GM21737 (cell line): ENCODE measurements at regions not wholly inside any gene's neighbourhood (a gene's known extent, or its start where the extent isn't known, plus 50 kb on each side); places are given as distances from the start of the nearest gene placed in this dataset.

Experiments
- ATAC-seq: cut with Tn5 transposase; IDR thresholded peaks from one replicate; pipeline ENCODE4 v1.9.1; 2021; ENCODE audit warnings: mild to moderate bottlenecking, moderate library complexity; ENCODE audit not compliant: unreplicated experiment

GRCh38 chr20:48070991-48071652, 285.8 kb upstream of the SULF2 start:
- ATAC-seq: no peak

- no peak for ATAC-seq
Observed at GRCh38 chr20:48069596-48069995, 284.3 kb upstream of the SULF2 start.

DNA sequence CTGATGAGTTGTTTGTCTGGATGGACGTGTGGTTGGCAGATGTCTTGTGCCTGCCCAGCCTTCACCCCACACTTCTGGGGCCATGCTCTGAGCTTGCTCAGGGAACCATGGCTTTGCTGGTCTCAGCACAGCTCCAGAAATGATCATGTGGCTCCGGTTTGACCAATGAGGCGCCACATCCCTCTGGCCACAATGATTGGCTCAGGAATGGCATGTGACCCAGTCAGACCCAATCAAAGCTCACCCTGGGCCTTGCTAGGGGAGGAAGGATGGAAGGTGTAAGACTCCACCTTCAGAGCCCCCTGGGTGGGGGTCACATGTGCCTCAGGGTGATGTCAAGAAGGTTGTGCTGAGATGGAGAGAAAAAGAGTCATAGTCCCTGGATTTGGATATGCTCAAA, 281.6 kb upstream of the SULF2 start:
- ATAC-seq: no peak

- no peak for ATAC-seq
Observed at GRCh38 chr20:48066246-48066645, 281.0 kb upstream of the SULF2 start.

GRCh38 chr20:48065833-48066232, 280.6 kb upstream of the SULF2 start:
- ATAC-seq: no peak

GRCh38 chr20:48064929-48065328, 279.6 kb upstream of the SULF2 start:
- no peak for ATAC-seq

- no peak for ATAC-seq
Observed at GRCh38 chr20:48060841-48061720, 275.8 kb upstream of the SULF2 start.

GRCh38 chr20:48058611-48059559, 273.6 kb upstream of the SULF2 start:
- no peak for ATAC-seq

DNA sequence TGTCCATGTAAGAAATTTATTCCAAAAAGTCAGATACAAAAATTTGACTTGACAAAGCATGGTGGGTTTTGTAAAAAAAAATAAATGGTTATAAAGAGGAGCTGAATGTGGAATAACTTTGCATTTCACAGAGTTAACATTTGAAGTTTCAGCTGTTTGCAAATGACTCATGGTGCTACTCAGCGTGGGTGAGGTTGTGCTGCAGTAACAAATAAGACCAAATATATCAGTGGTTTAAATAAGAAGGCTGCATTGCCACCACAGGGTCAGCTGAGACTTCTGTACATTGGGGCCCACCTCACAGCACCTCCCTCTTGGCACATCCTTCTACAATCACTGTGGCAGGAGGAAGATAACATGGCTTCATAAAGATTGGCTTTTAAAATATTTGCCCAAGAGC, 272.5 kb upstream of the SULF2 start:
- ATAC-seq: no peak

DNA sequence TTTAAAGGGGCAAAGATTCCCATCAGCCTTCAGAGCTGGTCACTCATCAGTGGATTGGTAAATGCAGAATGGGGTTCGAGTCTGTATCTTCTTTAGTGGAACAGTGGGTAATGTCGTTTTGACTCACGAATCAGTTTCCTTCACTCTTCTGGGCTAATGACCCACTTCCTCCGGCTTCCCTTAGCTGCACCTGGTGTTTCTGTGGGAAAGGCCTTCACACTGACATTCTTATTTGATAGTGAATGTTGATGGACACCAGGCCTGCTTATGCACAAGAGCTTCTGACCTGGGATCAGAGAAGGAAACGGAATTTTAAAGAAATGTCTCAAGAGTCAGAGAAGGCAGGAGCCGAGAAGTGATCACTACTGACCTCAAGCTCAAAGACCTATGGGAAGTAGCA, 272.0 kb upstream of the SULF2 start:
- ATAC-seq: no peak

DNA sequence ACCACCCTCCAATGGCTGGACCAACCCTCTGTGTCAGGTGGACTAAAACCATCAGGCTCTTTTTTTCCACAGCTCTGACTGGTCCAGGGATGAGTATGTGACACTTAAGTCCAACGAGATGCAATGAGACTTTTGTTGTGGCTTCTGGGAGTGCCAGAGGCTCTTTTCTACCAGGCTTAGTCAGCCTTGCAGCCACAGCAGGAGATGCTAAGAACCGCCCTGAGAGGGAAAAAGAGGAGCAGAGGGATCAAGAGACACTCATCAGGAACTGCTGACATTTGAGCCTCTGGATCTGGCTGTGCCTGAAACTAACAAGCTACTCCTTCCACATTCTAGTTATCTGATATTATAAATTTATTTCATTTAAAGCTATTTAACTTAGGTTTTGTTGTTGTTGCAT, 270.9 kb upstream of the SULF2 start:
- ATAC-seq: no peak

DNA sequence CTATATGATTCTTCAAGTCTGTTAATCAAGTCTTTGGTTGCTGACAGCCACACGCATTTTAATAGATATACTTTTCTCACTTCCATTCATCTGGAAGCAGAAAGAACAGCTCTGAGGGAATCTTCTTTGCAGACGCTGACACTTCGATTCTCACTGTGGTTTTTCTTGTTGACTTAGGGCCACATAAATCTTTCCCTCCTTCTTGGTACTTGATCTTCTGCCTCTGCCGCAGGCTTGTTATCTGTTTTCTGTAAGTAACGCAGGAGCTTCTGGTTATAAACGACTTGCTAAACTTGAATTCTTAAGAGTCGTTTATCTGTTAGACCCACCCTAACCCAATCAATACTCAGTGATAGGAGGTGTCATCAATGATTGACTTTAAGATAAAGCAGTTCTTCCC, 268.8 kb upstream of the SULF2 start:
- ATAC-seq: no peak

GRCh38 chr20:48052475-48052835, 267.2 kb upstream of the SULF2 start:
- no peak for ATAC-seq

DNA sequence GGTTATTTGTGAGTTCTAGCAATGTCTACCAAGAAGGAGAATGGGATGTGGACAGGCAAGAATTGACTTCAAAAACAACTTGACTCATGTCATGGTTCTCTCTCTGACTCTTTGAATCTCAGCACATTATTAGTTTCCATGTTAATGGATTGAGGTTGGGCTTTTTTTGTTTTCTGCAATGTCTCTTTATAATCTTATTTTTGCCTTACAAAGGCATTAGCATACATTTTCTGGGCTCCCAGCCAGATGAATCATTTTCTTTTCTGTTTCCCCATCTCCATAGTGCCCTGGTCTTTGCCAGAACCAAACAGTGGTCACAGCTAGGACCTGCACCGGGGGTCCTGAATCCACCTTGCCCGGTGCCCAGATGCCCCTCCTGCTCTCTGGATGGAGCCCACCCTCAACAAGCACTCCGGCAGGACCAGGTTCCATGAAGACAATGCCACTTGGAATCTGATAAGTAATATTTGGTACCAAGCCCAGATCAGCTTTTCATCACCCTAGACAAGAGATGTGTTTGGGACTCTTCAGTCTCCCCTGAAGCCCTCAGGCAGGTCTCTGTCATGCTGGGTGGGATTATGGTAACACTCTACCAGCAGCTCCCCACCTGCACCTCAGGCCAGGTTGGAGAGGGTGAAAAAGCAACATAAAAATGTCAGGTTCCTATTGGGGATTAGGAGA, 266.7 kb upstream of the SULF2 start:
- no peak for ATAC-seq

DNA sequence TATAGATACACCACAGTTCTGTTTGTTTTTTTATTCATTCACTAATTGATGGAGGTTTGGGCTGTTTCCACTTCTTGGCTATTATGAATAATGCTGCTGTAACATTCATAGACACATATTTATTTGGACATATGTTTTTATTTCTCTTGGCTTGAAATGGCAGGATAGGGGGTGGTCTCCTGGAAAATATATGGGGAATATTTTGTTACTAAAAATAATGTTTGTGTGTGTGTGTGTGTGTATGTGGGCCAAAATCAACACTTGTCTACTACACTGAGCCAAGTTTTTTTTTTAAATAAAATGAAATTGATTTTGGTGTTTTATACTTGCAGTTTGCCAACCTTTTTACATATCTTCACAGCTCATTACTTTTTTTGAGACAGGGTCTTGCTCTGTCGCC, 264.4 kb upstream of the SULF2 start:
- no peak for ATAC-seq

DNA sequence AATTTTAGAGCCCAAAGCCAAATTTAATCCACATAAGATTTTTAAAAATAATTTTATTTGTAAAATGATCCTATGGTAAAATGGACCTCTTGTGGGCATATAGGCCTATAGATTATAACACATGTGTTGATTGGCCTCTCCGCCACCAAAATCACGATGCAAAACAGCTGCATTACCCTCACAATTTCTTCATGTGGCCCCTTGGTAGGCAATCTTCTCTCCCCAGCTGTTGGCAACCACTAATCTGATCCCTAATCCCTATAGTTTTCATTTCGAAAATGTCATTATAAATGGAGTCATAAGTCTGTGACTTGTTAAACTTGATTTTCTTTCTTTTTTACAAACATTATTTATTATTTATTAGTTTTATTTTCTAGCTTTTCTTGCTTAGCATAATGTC, 263.9 kb upstream of the SULF2 start:
- no peak for ATAC-seq

DNA sequence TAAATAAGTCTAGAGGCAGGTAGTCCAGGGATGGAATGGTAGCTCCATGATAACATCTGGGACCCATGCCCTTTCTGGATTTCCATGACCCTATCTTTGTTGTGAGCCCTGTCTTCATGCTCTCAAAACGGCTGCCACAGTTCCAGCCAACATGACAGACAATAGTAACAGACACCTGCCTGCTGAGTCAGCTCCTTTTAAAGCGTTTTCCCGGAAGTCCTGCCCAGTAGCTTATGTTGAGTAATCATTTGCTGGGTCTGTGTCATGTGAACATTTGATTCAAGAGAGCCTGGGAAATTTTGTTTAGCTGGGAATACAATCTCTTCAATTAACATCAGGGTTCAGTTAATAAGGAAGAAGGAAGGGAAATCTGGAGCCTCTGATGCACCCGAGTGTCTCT, 262.2 kb upstream of the SULF2 start:
- no peak for ATAC-seq

DNA sequence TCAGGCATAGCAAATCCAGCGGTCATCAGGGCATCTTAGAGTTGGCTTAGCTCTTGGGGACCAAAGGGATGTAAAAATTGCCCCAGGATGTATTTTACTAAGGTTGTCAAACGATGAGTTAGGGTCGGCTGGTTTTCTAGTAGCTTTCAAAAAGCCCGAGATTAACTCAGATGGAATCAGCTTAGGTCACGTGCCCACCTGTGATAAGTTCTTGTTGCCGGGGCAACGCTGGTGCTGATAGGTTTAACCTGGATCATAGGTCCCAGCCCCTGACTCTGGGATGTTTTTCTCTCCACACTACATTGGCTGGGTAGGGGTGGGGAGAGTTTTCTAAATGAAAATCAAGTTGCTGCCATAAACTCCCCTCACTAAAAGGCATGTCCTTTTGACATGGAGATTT, 257.3 kb upstream of the SULF2 start:
- ATAC-seq: no peak

GRCh38 chr20:48041078-48041780, 255.9 kb upstream of the SULF2 start:
- no peak for ATAC-seq

- no peak for ATAC-seq
Observed at GRCh38 chr20:48040491-48040890, 255.2 kb upstream of the SULF2 start.
